Fibroblast of lung (primary cell): ENCODE measurements at regions not wholly inside any gene's neighbourhood (a gene's known extent, or its start where the extent isn't known, plus 50 kb on each side); places are given as distances from the start of the nearest gene placed in this dataset.

ENCODE experiments used
- EZH2 ChIP-seq: IDR thresholded peaks from 2 replicates; pipeline ENCODE4 v1.5.1; 2012; ENCODE audit warnings: low read length, control low read depth, mild to moderate bottlenecking; ENCODE audit errors: missing control alignments
- TF ChIP-seq, protein P1 (sequence below), 2 donors: IDR thresholded peaks in 1 of 2; conservative IDR thresholded peaks in 1 of 2; 1 replicate in 1 of 2; 2 replicates in 1 of 2; pipeline ENCODE4 v1.5.1; 2011 to 2012; ENCODE audit warnings: low read length in 2 of 2, control low read depth in 1 of 2, inconsistent platforms in 1 of 2, low read depth in 1 of 2, mild to moderate bottlenecking in 1 of 2

DNA sequence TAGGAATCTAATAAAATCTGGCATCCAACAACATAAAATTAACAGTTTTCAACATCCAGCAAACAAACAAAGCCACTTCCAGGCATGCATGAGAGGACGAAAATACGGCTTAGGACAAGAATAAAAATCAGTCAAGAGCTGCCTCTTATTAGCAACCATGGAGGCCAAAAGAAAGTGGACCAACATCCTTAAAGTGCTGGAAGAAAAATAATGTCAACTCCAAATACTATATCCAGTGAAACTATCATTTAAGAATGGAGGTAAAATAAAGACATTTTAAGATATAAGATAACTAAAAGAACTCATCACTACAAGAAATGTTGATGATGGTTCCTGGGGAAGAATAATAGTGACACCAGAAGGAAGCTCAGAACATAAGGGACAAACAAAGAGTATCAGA lies 224.0 kb upstream of the IRX4 start:
- TF ChIP-seq, protein P1, sequence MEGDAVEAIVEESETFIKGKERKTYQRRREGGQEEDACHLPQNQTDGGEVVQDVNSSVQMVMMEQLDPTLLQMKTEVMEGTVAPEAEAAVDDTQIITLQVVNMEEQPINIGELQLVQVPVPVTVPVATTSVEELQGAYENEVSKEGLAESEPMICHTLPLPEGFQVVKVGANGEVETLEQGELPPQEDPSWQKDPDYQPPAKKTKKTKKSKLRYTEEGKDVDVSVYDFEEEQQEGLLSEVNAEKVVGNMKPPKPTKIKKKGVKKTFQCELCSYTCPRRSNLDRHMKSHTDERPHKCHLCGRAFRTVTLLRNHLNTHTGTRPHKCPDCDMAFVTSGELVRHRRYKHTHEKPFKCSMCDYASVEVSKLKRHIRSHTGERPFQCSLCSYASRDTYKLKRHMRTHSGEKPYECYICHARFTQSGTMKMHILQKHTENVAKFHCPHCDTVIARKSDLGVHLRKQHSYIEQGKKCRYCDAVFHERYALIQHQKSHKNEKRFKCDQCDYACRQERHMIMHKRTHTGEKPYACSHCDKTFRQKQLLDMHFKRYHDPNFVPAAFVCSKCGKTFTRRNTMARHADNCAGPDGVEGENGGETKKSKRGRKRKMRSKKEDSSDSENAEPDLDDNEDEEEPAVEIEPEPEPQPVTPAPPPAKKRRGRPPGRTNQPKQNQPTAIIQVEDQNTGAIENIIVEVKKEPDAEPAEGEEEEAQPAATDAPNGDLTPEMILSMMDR (conservative IDR thresholded peaks at IDR 0.05 in 1 of 2, IDR thresholded peaks at IDR 0.05 in 1 of 2; ENCODE audit: low read depth in 1 of 2, low read length in 2 of 2) = no peak
- TF ChIP-seq EZH2 = no peak
